ENCODE measurements at regions not wholly inside any gene's neighbourhood (a gene's known extent, or its start where the extent isn't known, plus 50 kb on each side); places are given as distances from the start of the nearest gene placed in this dataset.

DNA sequence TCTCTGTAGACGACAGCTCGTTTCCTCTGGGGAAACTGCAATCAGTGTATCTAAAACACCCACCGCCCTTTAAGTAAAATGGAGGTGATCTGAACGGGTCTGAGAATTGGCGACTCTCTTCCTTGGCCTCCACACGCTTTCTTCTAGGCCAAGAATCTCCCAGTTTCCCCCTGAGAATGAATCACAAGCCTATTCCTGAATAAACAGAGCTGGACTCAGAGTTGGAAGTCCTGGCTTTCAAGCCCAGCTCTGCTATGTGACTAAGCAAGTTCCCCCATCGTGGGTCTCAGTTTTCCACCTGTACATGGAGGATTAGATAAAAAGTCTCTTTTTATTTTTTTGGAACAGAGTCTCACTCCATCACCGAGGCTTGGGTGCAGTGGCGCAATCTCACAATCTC, 200.4 kb downstream of the MN1 start:
- TF ChIP-seq, protein P1, sequence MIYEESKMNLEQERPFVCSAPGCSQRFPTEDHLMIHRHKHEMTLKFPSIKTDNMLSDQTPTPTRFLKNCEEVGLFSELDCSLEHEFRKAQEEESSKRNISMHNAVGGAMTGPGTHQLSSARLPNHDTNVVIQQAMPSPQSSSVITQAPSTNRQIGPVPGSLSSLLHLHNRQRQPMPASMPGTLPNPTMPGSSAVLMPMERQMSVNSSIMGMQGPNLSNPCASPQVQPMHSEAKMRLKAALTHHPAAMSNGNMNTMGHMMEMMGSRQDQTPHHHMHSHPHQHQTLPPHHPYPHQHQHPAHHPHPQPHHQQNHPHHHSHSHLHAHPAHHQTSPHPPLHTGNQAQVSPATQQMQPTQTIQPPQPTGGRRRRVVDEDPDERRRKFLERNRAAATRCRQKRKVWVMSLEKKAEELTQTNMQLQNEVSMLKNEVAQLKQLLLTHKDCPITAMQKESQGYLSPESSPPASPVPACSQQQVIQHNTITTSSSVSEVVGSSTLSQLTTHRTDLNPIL (CRISPR knock-in tag; IDR thresholded peaks at IDR 0.05; ENCODE audit: low read depth) = no peak
- TF ChIP-seq CSDC2 (CRISPR knock-in tag; IDR thresholded peaks at IDR 0.05) (no peak), RARB (CRISPR knock-in tag; IDR thresholded peaks at IDR 0.05) (no peak), ESRRG (CRISPR knock-in tag; IDR thresholded peaks at IDR 0.05) (no peak), ARNTL (CRISPR knock-in tag; IDR thresholded peaks at IDR 0.05; ENCODE audit: borderline replicate concordance, low read depth) (no peak), OSR1 (CRISPR knock-in tag; IDR thresholded peaks at IDR 0.05) (no peak), ZC3H10 (CRISPR knock-in tag; IDR thresholded peaks at IDR 0.05) (no peak)
- ATAC-seq = no peak

DNA sequence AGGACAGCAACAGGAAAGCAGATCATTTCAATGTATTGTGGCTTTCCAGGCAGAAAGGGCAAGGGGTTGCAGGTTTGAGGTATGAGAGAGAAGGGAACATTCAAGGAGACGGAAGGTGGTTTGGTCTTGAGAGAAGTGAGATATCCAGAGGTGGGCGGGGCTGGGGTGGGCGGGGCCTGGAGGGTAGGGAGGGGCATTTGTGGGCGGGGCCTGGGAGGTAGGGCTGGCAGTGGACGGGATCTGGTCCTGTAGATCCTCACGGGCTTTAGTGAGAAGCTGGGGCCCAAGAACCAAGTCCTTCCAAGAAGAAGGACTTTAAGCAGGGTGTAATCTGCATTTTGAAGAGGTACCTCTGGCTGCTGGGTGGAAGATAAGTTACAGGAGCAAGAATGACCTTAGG, 199.2 kb downstream of the MN1 start:
- ATAC-seq = no peak
- no peak for TF ChIP-seq TOX (CRISPR knock-in tag; IDR thresholded peaks at IDR 0.05; ENCODE audit: borderline replicate concordance)

DNA sequence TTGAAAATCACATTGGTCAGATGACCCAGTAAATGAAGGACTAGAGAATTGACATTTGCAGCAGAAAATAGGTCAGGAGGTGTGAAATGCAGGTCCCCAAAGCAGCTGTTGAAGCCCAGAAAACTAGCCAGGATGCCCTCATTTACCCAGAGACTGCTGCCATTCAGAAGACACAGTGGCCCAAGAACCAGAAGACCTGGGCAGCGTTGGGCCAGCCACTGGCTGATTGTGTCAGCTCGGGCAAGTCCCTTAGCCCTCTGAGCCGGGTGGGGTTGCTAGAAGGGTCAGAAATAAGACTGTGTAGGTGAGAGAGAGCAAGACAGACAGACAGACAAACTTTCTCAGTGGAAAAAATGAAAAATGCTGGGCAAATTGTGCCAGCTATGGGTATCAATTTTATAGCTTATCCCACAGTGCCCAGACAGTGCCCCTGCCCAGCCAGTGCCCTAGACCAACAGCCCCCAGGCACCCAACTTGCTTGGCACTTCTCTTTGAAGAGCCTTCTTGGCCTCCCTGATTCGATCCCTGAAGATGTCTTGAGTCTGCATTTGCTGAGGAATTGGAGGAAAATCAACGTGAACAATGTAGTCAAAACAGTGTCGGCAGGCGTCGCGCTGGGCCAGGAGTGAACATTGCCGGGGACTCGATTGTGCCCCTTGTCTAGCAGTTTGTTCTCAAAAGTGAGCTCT, 198.3 kb downstream of the MN1 start:
- ATAC-seq = no peak
- TF ChIP-seq, protein P2, sequence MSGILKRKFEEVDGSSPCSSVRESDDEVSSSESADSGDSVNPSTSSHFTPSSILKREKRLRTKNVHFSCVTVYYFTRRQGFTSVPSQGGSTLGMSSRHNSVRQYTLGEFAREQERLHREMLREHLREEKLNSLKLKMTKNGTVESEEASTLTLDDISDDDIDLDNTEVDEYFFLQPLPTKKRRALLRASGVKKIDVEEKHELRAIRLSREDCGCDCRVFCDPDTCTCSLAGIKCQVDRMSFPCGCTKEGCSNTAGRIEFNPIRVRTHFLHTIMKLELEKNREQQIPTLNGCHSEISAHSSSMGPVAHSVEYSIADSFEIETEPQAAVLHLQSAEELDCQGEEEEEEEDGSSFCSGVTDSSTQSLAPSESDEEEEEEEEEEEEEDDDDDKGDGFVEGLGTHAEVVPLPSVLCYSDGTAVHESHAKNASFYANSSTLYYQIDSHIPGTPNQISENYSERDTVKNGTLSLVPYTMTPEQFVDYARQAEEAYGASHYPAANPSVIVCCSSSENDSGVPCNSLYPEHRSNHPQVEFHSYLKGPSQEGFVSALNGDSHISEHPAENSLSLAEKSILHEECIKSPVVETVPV (CRISPR knock-in tag; IDR thresholded peaks at IDR 0.05) = no peak
- TF ChIP-seq, protein P3, sequence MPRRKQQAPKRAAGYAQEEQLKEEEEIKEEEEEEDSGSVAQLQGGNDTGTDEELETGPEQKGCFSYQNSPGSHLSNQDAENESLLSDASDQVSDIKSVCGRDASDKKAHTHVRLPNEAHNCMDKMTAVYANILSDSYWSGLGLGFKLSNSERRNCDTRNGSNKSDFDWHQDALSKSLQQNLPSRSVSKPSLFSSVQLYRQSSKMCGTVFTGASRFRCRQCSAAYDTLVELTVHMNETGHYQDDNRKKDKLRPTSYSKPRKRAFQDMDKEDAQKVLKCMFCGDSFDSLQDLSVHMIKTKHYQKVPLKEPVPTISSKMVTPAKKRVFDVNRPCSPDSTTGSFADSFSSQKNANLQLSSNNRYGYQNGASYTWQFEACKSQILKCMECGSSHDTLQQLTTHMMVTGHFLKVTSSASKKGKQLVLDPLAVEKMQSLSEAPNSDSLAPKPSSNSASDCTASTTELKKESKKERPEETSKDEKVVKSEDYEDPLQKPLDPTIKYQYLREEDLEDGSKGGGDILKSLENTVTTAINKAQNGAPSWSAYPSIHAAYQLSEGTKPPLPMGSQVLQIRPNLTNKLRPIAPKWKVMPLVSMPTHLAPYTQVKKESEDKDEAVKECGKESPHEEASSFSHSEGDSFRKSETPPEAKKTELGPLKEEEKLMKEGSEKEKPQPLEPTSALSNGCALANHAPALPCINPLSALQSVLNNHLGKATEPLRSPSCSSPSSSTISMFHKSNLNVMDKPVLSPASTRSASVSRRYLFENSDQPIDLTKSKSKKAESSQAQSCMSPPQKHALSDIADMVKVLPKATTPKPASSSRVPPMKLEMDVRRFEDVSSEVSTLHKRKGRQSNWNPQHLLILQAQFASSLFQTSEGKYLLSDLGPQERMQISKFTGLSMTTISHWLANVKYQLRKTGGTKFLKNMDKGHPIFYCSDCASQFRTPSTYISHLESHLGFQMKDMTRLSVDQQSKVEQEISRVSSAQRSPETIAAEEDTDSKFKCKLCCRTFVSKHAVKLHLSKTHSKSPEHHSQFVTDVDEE (CRISPR knock-in tag; IDR thresholded peaks at IDR 0.05) = no peak
- TF ChIP-seq RARB (CRISPR knock-in tag; IDR thresholded peaks at IDR 0.05) (no peak), ZNF70 (CRISPR knock-in tag; IDR thresholded peaks at IDR 0.05) (no peak), ZC3H10 (CRISPR knock-in tag; IDR thresholded peaks at IDR 0.05) (no peak), ISL1 (CRISPR knock-in tag; IDR thresholded peaks at IDR 0.05) (no peak), ZNF565 (CRISPR knock-in tag; conservative IDR thresholded peaks at IDR 0.05; ENCODE audit: low read depth) (no peak), TOX (CRISPR knock-in tag; IDR thresholded peaks at IDR 0.05; ENCODE audit: borderline replicate concordance) (no peak), OSR1 (CRISPR knock-in tag; IDR thresholded peaks at IDR 0.05) (no peak), GLIS3 (CRISPR knock-in tag; IDR thresholded peaks at IDR 0.05) (no peak)
- TF ChIP-seq, protein P1 (CRISPR knock-in tag; IDR thresholded peaks at IDR 0.05; ENCODE audit: low read depth) = no peak
- TF ChIP-seq, protein P4, sequence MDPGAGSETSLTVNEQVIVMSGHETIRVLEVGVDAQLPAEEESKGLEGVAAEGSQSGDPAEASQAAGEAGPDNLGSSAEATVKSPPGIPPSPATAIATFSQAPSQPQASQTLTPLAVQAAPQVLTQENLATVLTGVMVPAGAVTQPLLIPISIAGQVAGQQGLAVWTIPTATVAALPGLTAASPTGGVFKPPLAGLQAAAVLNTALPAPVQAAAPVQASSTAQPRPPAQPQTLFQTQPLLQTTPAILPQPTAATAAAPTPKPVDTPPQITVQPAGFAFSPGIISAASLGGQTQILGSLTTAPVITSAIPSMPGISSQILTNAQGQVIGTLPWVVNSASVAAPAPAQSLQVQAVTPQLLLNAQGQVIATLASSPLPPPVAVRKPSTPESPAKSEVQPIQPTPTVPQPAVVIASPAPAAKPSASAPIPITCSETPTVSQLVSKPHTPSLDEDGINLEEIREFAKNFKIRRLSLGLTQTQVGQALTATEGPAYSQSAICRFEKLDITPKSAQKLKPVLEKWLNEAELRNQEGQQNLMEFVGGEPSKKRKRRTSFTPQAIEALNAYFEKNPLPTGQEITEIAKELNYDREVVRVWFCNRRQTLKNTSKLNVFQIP (CRISPR knock-in tag; IDR thresholded peaks at IDR 0.05; ENCODE audit: borderline replicate concordance, low read depth) = no peak

DNA sequence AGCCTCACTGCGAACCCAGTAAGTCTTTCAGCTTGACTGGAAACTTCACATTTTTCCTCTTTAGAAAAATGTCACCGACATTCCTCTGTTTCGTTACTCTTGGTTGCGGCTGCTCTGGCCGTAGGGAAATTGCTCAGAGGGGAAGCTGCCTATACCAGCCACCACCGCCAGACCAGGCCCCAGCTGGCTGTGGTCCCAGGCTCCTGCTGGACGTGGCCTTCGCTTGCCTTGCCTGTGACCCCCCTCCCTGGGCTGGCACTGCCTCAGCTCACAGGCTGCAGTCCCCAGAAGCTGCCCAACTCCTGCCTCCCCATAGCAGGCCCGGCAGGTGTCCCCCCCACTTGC, 197.8 kb downstream of the MN1 start:
- no peak for ATAC-seq
- TF ChIP-seq ZFP3 (CRISPR knock-in tag; IDR thresholded peaks at IDR 0.05) = no peak
- TF ChIP-seq TCF4 (CRISPR knock-in tag; IDR thresholded peaks at IDR 0.05; ENCODE audit: borderline replicate concordance) = no peak
- TF ChIP-seq, protein P4 (CRISPR knock-in tag; IDR thresholded peaks at IDR 0.05; ENCODE audit: borderline replicate concordance, low read depth) = no peak
- no peak for TF ChIP-seq ZC3H10 (CRISPR knock-in tag; IDR thresholded peaks at IDR 0.05)
- TF ChIP-seq TOX (CRISPR knock-in tag; IDR thresholded peaks at IDR 0.05; ENCODE audit: borderline replicate concordance) = no peak
- no peak for TF ChIP-seq BACH2 (CRISPR knock-in tag; IDR thresholded peaks at IDR 0.05; ENCODE audit: borderline replicate concordance)
- TF ChIP-seq, protein P3 (CRISPR knock-in tag; IDR thresholded peaks at IDR 0.05) = no peak
- no peak for TF ChIP-seq ZNF8 (CRISPR knock-in tag; IDR thresholded peaks at IDR 0.05)
- TF ChIP-seq CSDC2 (CRISPR knock-in tag; IDR thresholded peaks at IDR 0.05) = no peak
- TF ChIP-seq, protein P1 (CRISPR knock-in tag; IDR thresholded peaks at IDR 0.05; ENCODE audit: low read depth) = no peak
- no peak for TF ChIP-seq RARB (CRISPR knock-in tag; IDR thresholded peaks at IDR 0.05)
- no peak for TF ChIP-seq ARNTL (CRISPR knock-in tag; IDR thresholded peaks at IDR 0.05; ENCODE audit: borderline replicate concordance, low read depth)
- TF ChIP-seq ZNF70 (CRISPR knock-in tag; IDR thresholded peaks at IDR 0.05) = no peak
- no peak for TF ChIP-seq ZNF565 (CRISPR knock-in tag; conservative IDR thresholded peaks at IDR 0.05; ENCODE audit: low read depth)
